Erythroblast (primary cell): ENCODE measurements at regions not wholly inside any gene's neighbourhood (a gene's known extent, or its start where the extent isn't known, plus 50 kb on each side); places are given as distances from the start of the nearest gene placed in this dataset.
"Not testable (repeated sequence)": the region's sequence is repeated elsewhere in the genome, so short reads cannot be mapped to it uniquely, and the experiment has no call there.

Experiments
- DNase-seq, 2 experiments: peaks; one replicate each; lab custom pipeline; 2025; lab: John Stamatoyannopoulos, UW
- GATA1 ChIP-seq: IDR thresholded peaks from 2 replicates; pipeline ENCODE4 v1.6.1; 2011; ENCODE audit warnings: low read depth, mild to moderate bottlenecking, control low read depth, low read length, moderate library complexity
- POLR2A ChIP-seq: IDR thresholded peaks from 2 replicates; pipeline ENCODE4 v1.6.1; 2011; ENCODE audit warnings: mild to moderate bottlenecking, low read length

DNA sequence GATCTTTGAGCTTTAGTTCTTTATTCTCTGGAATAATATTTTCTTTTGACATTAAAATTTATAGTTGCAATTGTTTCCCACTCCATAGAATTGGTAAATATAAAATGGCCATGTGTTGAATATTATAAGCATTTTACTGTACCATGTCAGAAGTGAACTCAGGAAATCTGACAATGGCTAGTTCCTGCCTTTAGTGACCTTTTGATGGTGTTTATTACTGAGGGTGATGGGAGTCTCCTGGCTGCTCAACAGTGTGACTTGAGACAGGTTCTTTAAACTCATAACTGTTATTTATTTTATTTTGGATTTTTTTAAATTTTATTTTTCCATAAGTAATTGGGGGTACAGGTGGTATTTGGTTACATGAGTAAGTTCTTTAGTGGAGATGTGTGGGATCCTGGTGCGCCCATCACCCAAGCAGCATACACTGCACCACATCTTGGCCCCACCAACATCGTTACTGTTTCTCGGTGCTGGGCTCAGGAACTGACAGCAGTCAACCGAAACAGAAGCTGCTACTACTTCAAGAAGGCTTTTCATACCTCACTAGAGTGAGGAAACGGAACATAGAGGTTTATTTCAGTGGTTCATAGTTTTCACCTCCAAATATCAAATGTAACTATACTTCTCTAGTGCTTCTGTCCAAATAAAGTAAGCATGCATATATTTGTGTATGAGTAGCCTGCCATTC lies 90.4 kb downstream of the PLEKHG1 start:
- DNase-seq: no peak
- TF ChIP-seq GATA1: no peak
- TF ChIP-seq POLR2A: no peak

- TF ChIP-seq GATA1 (no peak), POLR2A (no peak)
- no peak for DNase-seq
Measured at GRCh38 chr6:150690681-150691080, 91.0 kb downstream of the PLEKHG1 start.

- no peak for TF ChIP-seq POLR2A
- no peak for TF ChIP-seq GATA1
- no peak for DNase-seq
Measured at GRCh38 chr6:150691463-150691862, 91.8 kb downstream of the PLEKHG1 start.

DNA sequence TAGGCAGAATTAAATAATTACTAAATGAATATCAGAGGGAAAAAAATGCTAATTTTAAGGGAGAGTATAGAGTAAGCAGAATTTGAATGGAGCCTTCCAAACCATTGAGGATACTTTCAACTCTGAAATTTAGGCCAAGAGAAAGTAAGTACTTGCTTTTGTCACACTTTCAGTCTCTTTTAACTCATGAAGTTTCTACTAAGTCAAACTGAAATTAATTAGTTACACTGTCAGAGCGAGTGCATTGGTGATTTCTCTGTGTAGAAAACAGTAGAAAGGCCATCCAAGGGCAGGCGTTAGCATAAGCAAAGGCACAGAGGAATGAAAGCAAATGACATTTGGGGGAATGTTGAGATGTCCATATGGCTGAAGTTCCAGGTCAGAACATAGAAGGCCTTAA lies 92.9 kb downstream of the PLEKHG1 start:
- TF ChIP-seq GATA1: no peak
- no peak for TF ChIP-seq POLR2A

GRCh38 chr6:150694889-150695288 lies 95.2 kb downstream of the PLEKHG1 start:
- DNase-seq: no peak
- TF ChIP-seq GATA1 (no peak), POLR2A (no peak)

More for the DNA sequence above, 92.9 kb downstream of the PLEKHG1 start:
- DNase-seq: no peak

- DNase-seq: no peak
- no peak for TF ChIP-seq POLR2A
- no peak for TF ChIP-seq GATA1
Measured at GRCh38 chr6:150695652-150696051, 96.0 kb downstream of the PLEKHG1 start.

- no peak for DNase-seq
- no peak for TF ChIP-seq POLR2A
- TF ChIP-seq GATA1: no peak
Measured at GRCh38 chr6:150696190-150696589, 96.5 kb downstream of the PLEKHG1 start.

GRCh38 chr6:150696918-150697317 lies 97.2 kb downstream of the PLEKHG1 start:
- not testable (repeated sequence) for DNase-seq

DNA sequence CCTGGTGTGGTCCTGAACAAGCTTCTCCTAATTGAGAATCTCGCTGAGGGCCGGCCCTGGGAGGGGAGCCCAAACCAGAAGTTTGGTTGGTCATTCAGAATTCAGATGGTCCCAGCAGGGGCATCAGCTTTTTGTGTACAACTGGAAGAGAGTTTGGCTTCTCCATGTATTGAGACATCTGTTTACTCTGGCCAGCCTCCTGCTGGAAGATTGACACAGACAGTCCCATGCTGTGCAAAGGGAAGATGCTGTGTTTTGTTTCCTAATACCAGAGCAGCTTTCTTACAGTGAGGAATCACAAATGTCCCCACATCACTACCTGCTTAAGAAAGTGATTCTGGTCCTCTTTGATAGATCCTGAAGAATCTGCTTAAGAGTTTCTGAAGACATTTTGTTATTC lies 97.8 kb downstream of the PLEKHG1 start:
- no peak for TF ChIP-seq POLR2A
- no peak for DNase-seq

GRCh38 chr6:150698391-150698790 lies 98.7 kb downstream of the PLEKHG1 start:
- DNase-seq: no peak
- no peak for TF ChIP-seq POLR2A

DNA sequence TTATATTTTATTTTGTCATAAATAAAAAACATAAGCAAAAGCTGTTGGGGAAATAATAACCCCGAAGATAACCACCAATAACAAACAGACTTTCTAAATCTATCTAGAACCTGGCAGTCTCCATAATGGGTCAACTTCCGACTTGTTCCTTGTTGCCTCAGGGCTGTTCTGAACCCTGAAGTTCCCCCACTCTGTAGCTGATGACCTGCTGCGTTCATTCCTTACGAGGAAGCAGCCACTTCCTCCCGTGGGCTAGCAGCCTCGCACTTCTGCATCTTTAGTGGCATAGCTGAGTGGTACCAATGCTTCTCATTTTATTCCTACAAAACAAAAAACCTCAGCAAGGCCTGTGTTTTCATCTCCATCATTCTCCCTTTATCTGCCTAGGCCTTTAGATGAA lies 103.0 kb downstream of the PLEKHG1 start:
- no peak for DNase-seq
- TF ChIP-seq GATA1: no peak

DNA sequence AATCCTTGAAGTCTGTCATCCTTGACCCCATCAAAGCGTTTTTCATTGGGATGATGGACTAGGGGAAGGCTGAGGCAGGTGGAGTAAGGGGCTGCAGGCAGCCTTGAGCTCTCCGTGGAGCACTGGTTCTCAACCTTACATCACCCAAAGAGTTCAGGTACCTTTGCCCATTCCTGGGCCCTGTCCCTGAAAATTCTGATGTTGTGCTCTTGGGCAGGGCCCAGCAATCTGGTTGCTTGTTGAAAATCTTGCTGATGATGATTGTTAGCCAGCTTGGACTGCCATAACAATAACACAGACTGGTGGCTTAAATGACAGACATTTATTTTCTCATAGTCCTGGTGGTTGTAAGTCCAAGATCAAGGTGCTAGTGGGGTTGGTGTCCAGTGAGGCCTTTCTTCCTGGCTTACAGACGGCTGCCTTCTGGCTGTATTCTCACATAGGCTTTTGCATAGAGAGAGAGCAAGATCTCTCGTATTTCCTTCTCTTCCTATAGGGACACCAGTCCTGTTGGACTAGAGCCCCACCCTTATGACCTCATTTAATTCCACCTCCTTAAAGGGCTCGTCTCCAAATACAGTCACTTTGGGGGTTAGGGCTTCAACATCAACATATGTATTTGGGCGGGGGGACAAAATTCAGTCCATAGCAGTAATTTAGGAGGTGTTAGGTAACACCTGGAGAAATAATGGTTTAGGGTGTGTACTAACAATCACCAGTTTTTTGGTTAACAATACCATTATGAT lies 104.9 kb downstream of the PLEKHG1 start:
- DNase-seq: no peak
- TF ChIP-seq POLR2A (no peak), GATA1 (no peak)

- TF ChIP-seq POLR2A (no peak), GATA1 (no peak)
Measured at GRCh38 chr6:150705392-150705791, 105.7 kb downstream of the PLEKHG1 start.

DNA sequence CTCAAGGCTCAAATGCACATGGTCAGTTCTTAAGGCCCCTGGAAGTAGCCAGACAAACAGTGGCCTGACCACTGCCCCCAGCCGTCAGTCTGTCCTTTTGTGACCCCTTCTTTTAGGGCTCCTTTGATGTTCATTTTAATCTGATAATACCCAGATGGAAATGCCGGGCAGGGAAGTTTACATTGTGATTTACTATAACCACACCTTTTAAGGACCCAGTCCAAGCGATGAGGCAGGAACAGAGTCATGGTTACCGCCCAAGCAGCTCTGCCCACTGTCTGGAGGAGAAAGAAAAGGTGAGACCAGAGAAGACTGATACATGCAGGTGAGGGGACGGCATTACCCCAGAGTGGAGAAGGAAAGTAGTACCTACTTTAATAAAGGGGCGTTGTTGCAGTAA lies 110.6 kb downstream of the PLEKHG1 start:
- TF ChIP-seq POLR2A (no peak), GATA1 (no peak)
- DNase-seq: no peak

More at GRCh38 chr6:150705392-150705791, 105.7 kb downstream of the PLEKHG1 start:
- no peak for DNase-seq

GRCh38 chr6:150711061-150711460 lies 111.4 kb downstream of the PLEKHG1 start:
- TF ChIP-seq GATA1: no peak
- TF ChIP-seq POLR2A: no peak
- DNase-seq: no peak
